ENCODE measurements at regions not wholly inside any gene's neighbourhood (a gene's known extent, or its start where the extent isn't known, plus 50 kb on each side); places are given as distances from the start of the nearest gene placed in this dataset.
A peak's percentile ranks its signal among the peaks of the same experiment; 100 is the strongest.

- Histone ChIP-seq H4K8ac (replicated peaks; ENCODE audit: insufficient read length, low read depth, low read length) (no peak overlapping the region), H2BK15ac (ENCODE audit: low read depth, low read length) (no peak overlapping the region), H4K20me1 (ENCODE audit: control insufficient read depth, insufficient read depth, insufficient read length) (no peaks in the 10 kb centered on the region), H3T11ph (ENCODE audit: low read length) (no peak overlapping the region), H2BK12ac (ENCODE audit: insufficient read length, low read depth, low read length) (no peak overlapping the region), H3K14ac (ENCODE audit: insufficient read depth, low read length) (peak overlapping the region; percentile 56; the same call in 1 of the 2 replicates), H3K56ac (ENCODE audit: insufficient read length, low read depth, low read length) (no peak overlapping the region), H3K18ac (ENCODE audit: insufficient read length, low read depth, low read length) (peak overlapping the region; percentile 69), H3K79me2 (ENCODE audit: insufficient read depth, low read length) (no peaks in the 10 kb centered on the region), H2AK5ac (ENCODE audit: insufficient read length, low read length) (no peak overlapping the region), H3K4me2 (ENCODE audit: insufficient read depth, insufficient read length, low read length) (peak overlapping the region; percentile 25), H4K5ac (ENCODE audit: insufficient read length, low read depth, low read length) (no peak overlapping the region), H3K79me1 (ENCODE audit: insufficient read depth, low read depth, low read length, poor library complexity, severe bottlenecking) (no peaks in the 10 kb centered on the region), H3K9me3 (ENCODE audit: control insufficient read depth, low read depth, low read length) (peaks cover 5% of the 10 kb centered on the region), H3K4me1 (ENCODE audit: insufficient read depth, low read length) (peaks cover 7% of the 10 kb centered on the region; the same call in 1 of the 2 replicates), H4K91ac (ENCODE audit: insufficient read length, low read depth, low read length) (no peak overlapping the region), H3K23ac (ENCODE audit: insufficient read length, low read depth, low read length) (no peak overlapping the region), H2AFZ (ENCODE audit: low read length) (no peak overlapping the region), H3K27ac (ENCODE audit: insufficient read length, low read depth, low read length) (peak overlapping the region; percentile 42), H2BK120ac (ENCODE audit: low read depth, low read length, poor library complexity, severe bottlenecking) (no peak overlapping the region), H2BK20ac (ENCODE audit: low read depth, low read length, poor library complexity, severe bottlenecking) (no peak overlapping the region), H3K4ac (ENCODE audit: low read depth, low read length) (no peak overlapping the region), H3K23me2 (ENCODE audit: insufficient read length, low read depth, low read length, poor library complexity, severe bottlenecking) (no peaks in the 10 kb centered on the region), H3K27me3 (ENCODE audit: insufficient read depth, low read length) (no peaks in the 10 kb centered on the region), H3K9ac (ENCODE audit: extremely low read depth, insufficient read length, low read length) (no peak overlapping the region), H2BK5ac (ENCODE audit: insufficient read length, low read length) (no peak overlapping the region)
- Mint-ChIP-seq H3K4me1 (peaks cover 18 to 20% of the 10 kb centered on the region in 2 experiments), H3K4me3 (peak overlapping the region in 1 of 2 experiments; percentile 31; a peak in 2 of 5 replicates), H3K9me3 (peaks cover 3% of the 10 kb centered on the region in 2 experiments; a peak in 4 of 5 replicates), H3K36me3 (ENCODE audit: insufficient read depth in 1 of 3, low read depth in 3 of 3) (peaks cover 0 to 5% (median 4%) of the 10 kb centered on the region in 3 experiments; a peak in 4 of 7 replicates), H3K27me3 (ENCODE audit: low read depth) (no peaks in the 10 kb centered on the region), H3K27ac (peak overlapping the region; percentile 15 to 88 (median 74))
- TF ChIP-seq CTCF (conservative IDR thresholded peaks at IDR 0.05): no peak
- WGBS (ENCODE audit: extremely low coverage, insufficient read length, low lambda C conversion rate): no CpG with 5 or more reads among the region's 4 CpGs
- DNase-seq: peak; percentile 77
Measured at GRCh38 chr21:30083225-30083945, 83.2 kb downstream of the CLDN17 start.

Measured in H9 (cell line).